GM18909 (cell line): ENCODE measurements at regions not wholly inside any gene's neighbourhood (a gene's known extent, or its start where the extent isn't known, plus 50 kb on each side); places are given as distances from the start of the nearest gene placed in this dataset.

Experiments
- ATAC-seq: cut with Tn5 transposase; IDR thresholded peaks from one replicate; pipeline ENCODE4 v1.9.1; 2021; ENCODE audit warnings: mild to moderate bottlenecking; ENCODE audit not compliant: unreplicated experiment, poor library complexity

GRCh38 chr6:109315341-109316110 lies 66.7 kb downstream of the CD164 start:
- no peak for ATAC-seq

GRCh38 chr6:109314313-109314712 lies 68.0 kb downstream of the CD164 start:
- no peak for ATAC-seq

- ATAC-seq: no peak
Measured at GRCh38 chr6:109313139-109313538, 69.1 kb downstream of the CD164 start.

GRCh38 chr6:109311471-109311870 lies 70.8 kb downstream of the CD164 start:
- no peak for ATAC-seq

GRCh38 chr6:109309917-109310316 lies 72.3 kb downstream of the CD164 start:
- no peak for ATAC-seq

- ATAC-seq: no peak
Measured at GRCh38 chr6:109308018-109308492, 74.2 kb downstream of the CD164 start.

- no peak for ATAC-seq
Measured at GRCh38 chr6:109306733-109307132, 75.5 kb downstream of the CD164 start.

- ATAC-seq: no peak
Measured at GRCh38 chr6:109305028-109305427, 77.2 kb downstream of the CD164 start.

GRCh38 chr6:109304284-109305015 lies 77.8 kb downstream of the CD164 start:
- ATAC-seq: peak; percentile 61

GRCh38 chr6:109303640-109304283 lies 78.5 kb downstream of the CD164 start:
- ATAC-seq: no peak

- no peak for ATAC-seq
Measured at GRCh38 chr6:109303164-109303563, 79.1 kb downstream of the CD164 start.

GRCh38 chr6:109302176-109302575 lies 80.1 kb downstream of the CD164 start:
- ATAC-seq: no peak

GRCh38 chr6:109301418-109301817 lies 80.8 kb downstream of the CD164 start:
- no peak for ATAC-seq

GRCh38 chr6:109300874-109301273 lies 81.4 kb downstream of the CD164 start:
- no peak for ATAC-seq

GRCh38 chr6:109299776-109300564 lies 82.3 kb downstream of the CD164 start:
- no peak for ATAC-seq

- ATAC-seq: no peak
Measured at GRCh38 chr6:109299265-109299607, 83.0 kb downstream of the CD164 start.

- ATAC-seq: no peak
Measured at GRCh38 chr6:109298605-109299264, 83.5 kb downstream of the CD164 start.

GRCh38 chr6:109297406-109298110 lies 84.7 kb downstream of the CD164 start:
- no peak for ATAC-seq

- no peak for ATAC-seq
Measured at GRCh38 chr6:109296971-109297372, 85.3 kb downstream of the CD164 start.
